ENCODE measurements at regions not wholly inside any gene's neighbourhood (a gene's known extent, or its start where the extent isn't known, plus 50 kb on each side); places are given as distances from the start of the nearest gene placed in this dataset.

DNA sequence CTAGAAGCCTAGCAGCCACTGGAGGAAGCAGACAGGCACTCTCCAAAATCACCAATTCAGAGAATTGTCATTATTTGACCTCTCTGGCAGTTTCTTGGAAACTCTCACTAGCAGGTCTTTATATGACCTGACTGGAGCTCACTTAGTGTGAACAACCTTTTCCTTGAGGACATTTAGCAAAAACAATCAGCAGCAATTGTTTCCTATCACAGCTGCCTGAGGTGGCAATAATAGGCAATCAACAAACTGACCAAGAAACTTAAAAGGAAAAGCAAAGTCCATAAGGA, 162.4 kb upstream of the STT3B start:
- no peak for TF ChIP-seq EZH2 (IDR thresholded peaks at IDR 0.05; ENCODE audit: borderline replicate concordance, low read length)
- TF ChIP-seq, protein P1, sequence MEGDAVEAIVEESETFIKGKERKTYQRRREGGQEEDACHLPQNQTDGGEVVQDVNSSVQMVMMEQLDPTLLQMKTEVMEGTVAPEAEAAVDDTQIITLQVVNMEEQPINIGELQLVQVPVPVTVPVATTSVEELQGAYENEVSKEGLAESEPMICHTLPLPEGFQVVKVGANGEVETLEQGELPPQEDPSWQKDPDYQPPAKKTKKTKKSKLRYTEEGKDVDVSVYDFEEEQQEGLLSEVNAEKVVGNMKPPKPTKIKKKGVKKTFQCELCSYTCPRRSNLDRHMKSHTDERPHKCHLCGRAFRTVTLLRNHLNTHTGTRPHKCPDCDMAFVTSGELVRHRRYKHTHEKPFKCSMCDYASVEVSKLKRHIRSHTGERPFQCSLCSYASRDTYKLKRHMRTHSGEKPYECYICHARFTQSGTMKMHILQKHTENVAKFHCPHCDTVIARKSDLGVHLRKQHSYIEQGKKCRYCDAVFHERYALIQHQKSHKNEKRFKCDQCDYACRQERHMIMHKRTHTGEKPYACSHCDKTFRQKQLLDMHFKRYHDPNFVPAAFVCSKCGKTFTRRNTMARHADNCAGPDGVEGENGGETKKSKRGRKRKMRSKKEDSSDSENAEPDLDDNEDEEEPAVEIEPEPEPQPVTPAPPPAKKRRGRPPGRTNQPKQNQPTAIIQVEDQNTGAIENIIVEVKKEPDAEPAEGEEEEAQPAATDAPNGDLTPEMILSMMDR (IDR thresholded peaks at IDR 0.05; ENCODE audit: low read length): no peak
